Common myeloid progenitor, CD34-positive (primary cell): ENCODE measurements at regions not wholly inside any gene's neighbourhood (a gene's known extent, or its start where the extent isn't known, plus 50 kb on each side); places are given as distances from the start of the nearest gene placed in this dataset.

ENCODE experiments used
- CTCF ChIA-PET: fragments of 350-600 bp; sonication (Branson Sonifier 250); formaldehyde crosslinking; loops from one replicate; lab custom pipeline; 2021; ENCODE audit warnings: antibody characterized with exemption; lab: Charles Lee
- POLR2A ChIA-PET: fragments of 350-600 bp; sonication (Branson Sonifier 250); formaldehyde crosslinking; loops from one replicate; lab custom pipeline; 2021; ENCODE audit warnings: antibody characterized with exemption; lab: Charles Lee
- DNase-seq, 3 donors: peaks; one replicate each; pipeline versions ENCODE4 v3.0.0 to v3.0.0-alpha.2; 2013
- H3K27ac ChIP-seq, 2 experiments: 1 replicate in 1 of 2; 2 replicates in 1 of 2; pipeline ENCODE4 v1.7.0; 2013; ENCODE audit warnings: inconsistent platforms in 2 of 2, low read length in 2 of 2, mild to moderate bottlenecking in 2 of 2, low read depth in 1 of 2, moderate library complexity in 1 of 2; ENCODE audit not compliant: severe bottlenecking in 2 of 2, insufficient read depth in 1 of 2, poor library complexity in 1 of 2
- H3K27me3 ChIP-seq, 5 experiments: replicated peaks in 2 of 5; 1 replicate in 3 of 5; 2 replicates in 2 of 5; pipeline versions ENCODE4 v1.6.1 to v1.7.0; 2013; ENCODE audit warnings: low read length in 4 of 5, mild to moderate bottlenecking in 2 of 5, moderate library complexity in 2 of 5, inconsistent platforms in 1 of 5; ENCODE audit not compliant: insufficient read depth in 5 of 5, control insufficient read depth in 4 of 5
- H3K36me3 ChIP-seq, 4 experiments: 1 replicate in 2 of 4; 2 replicates in 2 of 4; pipeline versions ENCODE4 v1.6.1 to v1.7.0; 2013; ENCODE audit warnings: low read length in 3 of 4, control low read depth in 1 of 4, mild to moderate bottlenecking in 1 of 4; ENCODE audit not compliant: control insufficient read depth in 4 of 4, insufficient read depth in 4 of 4
- H3K4me1 ChIP-seq, 4 experiments: 1 replicate in 3 of 4; 2 replicates in 1 of 4; pipeline versions ENCODE4 v1.6.1 to v1.7.1; 2013; ENCODE audit warnings: low read length in 3 of 4, mild to moderate bottlenecking in 3 of 4, control low read depth in 1 of 4, inconsistent platforms in 1 of 4, moderate library complexity in 1 of 4; ENCODE audit not compliant: control insufficient read depth in 4 of 4, insufficient read depth in 4 of 4; ENCODE audit errors: control extremely low read depth in 1 of 4
- H3K4me3 ChIP-seq, 7 experiments: 1 replicate in 4 of 7; 2 replicates in 3 of 7; pipeline versions ENCODE4 v1.5.1 to v1.7.0; 2013; ENCODE audit warnings: mild to moderate bottlenecking in 7 of 7, low read length in 6 of 7, moderate library complexity in 6 of 7, inconsistent platforms in 2 of 7, low read depth in 2 of 7, control low read depth in 1 of 7; ENCODE audit not compliant: insufficient read depth in 4 of 7, control insufficient read depth in 1 of 7; ENCODE audit errors: extremely low read depth in 1 of 7
- H3K9me3 ChIP-seq, 5 experiments: 1 replicate in 4 of 5; 2 replicates in 1 of 5; pipeline versions ENCODE4 v1.6.1 to v1.7.1; 2013; ENCODE audit warnings: low read length in 4 of 5, mild to moderate bottlenecking in 2 of 5, inconsistent platforms in 1 of 5, low read depth in 1 of 5, moderate library complexity in 1 of 5; ENCODE audit not compliant: control insufficient read depth in 4 of 5, insufficient read depth in 2 of 5; ENCODE audit errors: control extremely low read depth in 1 of 5
- WGBS: methylation state at CpG from one replicate; pipeline ENCODE4 v1.1.5; 2013; ENCODE audit not compliant: insufficient coverage; 5-methylcytosine and 5-hydroxymethylcytosine counted together

DNA sequence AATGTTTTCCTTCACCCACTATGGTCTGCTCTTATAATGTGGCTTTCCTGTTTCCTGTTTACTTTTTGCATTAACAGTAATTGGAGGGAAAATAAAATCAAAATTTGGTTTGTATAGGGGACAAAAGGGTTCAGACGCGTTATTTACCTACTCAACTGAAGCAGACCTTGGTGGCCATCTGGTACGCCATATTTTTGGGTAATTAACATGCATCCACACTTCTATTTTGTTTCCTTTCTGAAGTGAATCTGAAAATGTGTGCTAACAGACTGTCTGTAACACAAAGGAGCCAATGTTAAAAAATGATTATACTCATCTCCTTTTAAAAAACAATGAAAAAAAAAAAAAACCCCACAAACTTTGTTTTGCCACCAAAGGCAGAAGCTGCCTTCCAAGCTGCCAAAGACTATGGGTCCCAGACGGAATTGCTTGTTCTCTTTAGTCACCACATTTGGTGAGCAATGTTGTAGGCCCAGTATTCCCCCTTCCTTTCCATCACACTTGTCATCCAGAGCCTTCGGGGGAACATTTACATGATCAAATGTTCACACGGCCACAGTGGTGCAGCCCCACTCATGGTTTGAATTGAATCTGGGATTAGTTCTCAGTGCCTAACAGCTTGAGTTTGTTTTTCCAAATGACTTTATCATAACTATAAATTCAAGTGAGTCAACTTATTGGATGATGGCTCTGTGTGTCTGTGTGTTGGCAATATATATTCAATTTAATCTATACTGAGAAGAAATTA, 323.7 kb upstream of the CD180 start:
- Histone ChIP-seq H3K4me1 (no peaks in the 10 kb centered on the region), H3K27ac (no peak overlapping the region), H3K36me3 (no peaks in the 10 kb centered on the region), H3K9me3 (no peaks in the 10 kb centered on the region), H3K27me3 (no peaks in the 10 kb centered on the region), H3K4me3 (no peak overlapping the region)
- WGBS, result 94% methylated on average over 3 of the region's 6 CpGs
- POLR2A ChIA-PET, result no interaction called here
- DNase-seq, result no peak
- CTCF ChIA-PET, result no interaction called here

DNA sequence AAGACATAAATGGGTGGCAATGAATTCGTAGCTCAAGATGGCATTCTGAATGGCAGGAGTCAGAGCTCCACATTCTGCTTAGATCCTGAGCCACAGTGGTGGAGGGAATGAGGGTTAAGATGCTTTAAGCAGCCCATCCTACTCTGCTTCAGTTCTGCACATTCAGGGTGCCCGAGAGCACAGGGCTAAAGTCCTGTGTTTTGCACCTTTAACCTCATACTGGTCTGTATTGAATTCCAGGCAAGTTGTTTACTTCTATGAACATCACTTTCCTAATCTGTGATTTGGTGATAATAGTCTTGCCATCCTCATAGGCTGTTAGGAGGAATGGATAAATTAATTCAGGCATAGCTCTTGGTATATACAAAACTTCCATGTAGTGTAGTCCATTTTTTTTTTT, 321.6 kb upstream of the CD180 start:
- no peaks in the 10 kb centered on the region for H3K27me3 ChIP-seq
- CTCF ChIA-PET, result no interaction called here
- H3K4me1 ChIP-seq, result no peaks in the 10 kb centered on the region
- no peak for DNase-seq
- no peaks in the 10 kb centered on the region for H3K9me3 ChIP-seq
- POLR2A ChIA-PET, result no interaction called here
- no CpG with 5 or more reads among the region's 2 CpGs for WGBS
- H3K36me3 ChIP-seq, result no peaks in the 10 kb centered on the region
- H3K27ac ChIP-seq, result no peak overlapping the region
- no peak overlapping the region for H3K4me3 ChIP-seq

DNA sequence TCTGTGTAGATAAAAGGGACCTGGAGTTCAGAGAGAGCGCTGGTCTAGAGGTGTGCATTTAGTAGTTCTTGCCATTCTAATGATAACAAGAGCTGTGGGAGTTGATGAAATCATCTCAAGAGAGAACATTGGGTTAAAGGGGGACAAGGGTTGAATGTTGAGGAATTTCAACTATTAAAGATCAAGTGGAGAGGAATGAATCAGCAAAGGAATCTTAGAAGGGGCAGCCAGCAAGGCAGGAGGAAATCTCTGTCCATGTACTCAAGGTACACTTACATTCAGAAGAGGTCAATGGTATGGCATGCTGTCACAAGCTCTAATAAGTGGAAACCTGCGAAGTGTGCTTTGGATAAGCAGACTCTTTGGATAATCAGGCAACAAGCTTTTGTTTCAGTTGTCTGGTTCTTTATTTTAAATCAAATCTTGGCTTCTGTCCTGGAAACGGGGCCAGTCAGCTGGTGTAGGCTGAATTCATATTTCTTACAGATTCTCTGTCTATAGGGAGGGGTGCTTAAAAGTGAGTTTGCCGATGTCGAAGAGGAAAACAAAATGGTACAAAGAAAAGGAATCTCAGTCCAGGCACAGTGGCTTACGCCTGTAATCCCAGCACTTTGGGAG, 320.5 kb upstream of the CD180 start:
- no peaks in the 10 kb centered on the region for H3K36me3 ChIP-seq
- DNase-seq, result no peak
- ChIA-PET POLR2A (no interaction called here), CTCF (no interaction called here)
- no peak overlapping the region for H3K27ac ChIP-seq
- H3K4me1 ChIP-seq, result no peaks in the 10 kb centered on the region
- no peaks in the 10 kb centered on the region for H3K9me3 ChIP-seq
- 82% methylated on average over 5 of the region's 6 CpGs for WGBS
- no peaks in the 10 kb centered on the region for H3K27me3 ChIP-seq
- H3K4me3 ChIP-seq, result no peak overlapping the region

DNA sequence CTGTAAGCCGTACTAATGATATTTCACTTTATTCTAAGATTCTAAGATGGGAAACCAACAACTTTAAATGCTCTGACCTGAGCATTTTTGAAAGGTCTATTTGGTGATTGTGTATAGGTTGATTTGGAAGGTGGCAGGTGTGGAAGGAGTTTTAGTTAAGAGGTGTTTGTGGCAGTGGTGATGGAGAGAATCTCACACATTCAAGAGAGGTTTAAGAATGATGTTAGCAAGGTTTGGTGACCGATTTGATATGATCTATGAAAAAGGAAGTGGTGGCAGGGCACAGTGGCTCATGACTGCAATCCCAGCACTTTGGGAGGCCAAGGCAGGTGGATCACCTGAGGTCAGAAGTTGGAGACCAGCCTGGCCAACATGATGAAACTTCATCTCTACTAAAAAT, 319.2 kb upstream of the CD180 start:
- H3K27me3 ChIP-seq, result no peaks in the 10 kb centered on the region
- ChIA-PET CTCF (no interaction called here), POLR2A (interaction anchor here (0.6 kb wide), 1 partner anchor 109 kb away, joined by 5 read pairs; no protein-coding TSS in a partner anchor)
- WGBS, result 80% methylated on average over 1 of the region's 2 CpGs
- H3K36me3 ChIP-seq, result no peaks in the 10 kb centered on the region
- H3K4me3 ChIP-seq, result no peak overlapping the region
- DNase-seq, result no peak
- H3K9me3 ChIP-seq, result no peaks in the 10 kb centered on the region
- no peaks in the 10 kb centered on the region for H3K4me1 ChIP-seq
- no peak overlapping the region for H3K27ac ChIP-seq

DNA sequence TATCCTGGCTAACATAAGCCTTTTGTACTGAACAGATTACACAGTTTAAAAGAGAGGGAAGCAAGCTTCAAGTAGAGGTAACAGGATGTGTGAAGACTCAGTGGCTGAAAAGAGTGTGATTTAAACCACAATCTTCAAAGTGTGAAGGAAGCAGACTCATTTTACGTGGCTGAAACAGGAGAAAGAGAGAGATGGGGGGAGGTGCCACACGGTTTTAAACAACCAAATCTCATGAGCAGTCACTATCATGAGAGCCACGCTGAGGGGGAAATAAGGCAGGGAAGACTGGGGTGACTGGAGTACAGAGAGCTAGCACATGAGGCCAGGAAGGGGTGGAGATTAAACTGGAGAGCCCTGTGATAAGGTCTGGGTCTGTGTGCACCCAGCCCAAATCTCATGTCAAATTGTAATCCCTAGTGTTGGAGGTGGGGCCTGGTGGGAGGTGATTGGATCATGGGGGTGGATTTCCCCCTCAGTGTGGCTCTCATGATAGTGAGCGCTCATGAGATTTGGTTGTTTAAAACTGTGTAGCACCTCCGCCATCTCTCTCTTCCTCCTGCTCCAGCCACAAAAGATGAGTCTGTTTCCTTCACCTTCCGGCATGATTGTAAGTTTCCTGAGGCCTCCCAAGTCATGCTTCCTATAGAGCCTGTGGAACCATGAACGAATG, 318.6 kb upstream of the CD180 start:
- H3K36me3 ChIP-seq, result no peaks in the 10 kb centered on the region
- H3K9me3 ChIP-seq, result no peaks in the 10 kb centered on the region
- CTCF ChIA-PET, result interaction anchor here (1.1 kb wide), 1 partner anchor 20 kb away, joined by 3 read pairs; no protein-coding TSS in a partner anchor
- no peak overlapping the region for H3K27ac ChIP-seq
- POLR2A ChIA-PET, result interaction anchor here (0.6 kb wide), 1 partner anchor 320 kb away, joined by 3 read pairs; no protein-coding TSS in a partner anchor
- WGBS, result 92% methylated on average over 5 of the region's 7 CpGs
- H3K4me1 ChIP-seq, result no peaks in the 10 kb centered on the region
- H3K4me3 ChIP-seq, result no peak overlapping the region
- DNase-seq, result no peak
- H3K27me3 ChIP-seq, result no peaks in the 10 kb centered on the region

DNA sequence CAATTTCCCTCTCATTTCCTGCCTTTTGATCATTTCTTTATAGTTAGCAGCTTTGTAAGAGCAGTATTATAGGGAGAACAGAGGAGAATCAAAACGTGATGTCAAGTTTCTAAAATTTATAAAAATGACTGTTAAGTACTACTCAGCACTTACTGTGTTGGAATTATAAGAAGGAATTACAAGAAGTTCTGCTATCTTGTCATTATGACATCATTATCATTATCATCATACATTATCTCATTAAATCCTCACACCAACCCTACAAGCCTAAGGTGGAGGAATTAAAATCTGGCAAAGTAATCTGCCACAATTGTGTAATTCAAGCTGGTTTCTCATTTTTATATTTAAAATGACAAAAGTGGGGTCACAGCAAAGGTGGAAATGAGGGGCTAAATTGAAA, 316.2 kb upstream of the CD180 start:
- H3K4me3 ChIP-seq, result no peak overlapping the region
- POLR2A ChIA-PET, result no interaction called here
- no peak for DNase-seq
- WGBS, result no CpG with 5 or more reads among the region's 1 CpG
- CTCF ChIA-PET, result no interaction called here
- H3K36me3 ChIP-seq, result no peaks in the 10 kb centered on the region
- H3K27ac ChIP-seq, result no peak overlapping the region
- peaks cover 0 to 3% (median 0%) of the 10 kb centered on the region in 5 experiments for H3K9me3 ChIP-seq
- H3K27me3 ChIP-seq, result no peaks in the 10 kb centered on the region
- H3K4me1 ChIP-seq, result no peaks in the 10 kb centered on the region

DNA sequence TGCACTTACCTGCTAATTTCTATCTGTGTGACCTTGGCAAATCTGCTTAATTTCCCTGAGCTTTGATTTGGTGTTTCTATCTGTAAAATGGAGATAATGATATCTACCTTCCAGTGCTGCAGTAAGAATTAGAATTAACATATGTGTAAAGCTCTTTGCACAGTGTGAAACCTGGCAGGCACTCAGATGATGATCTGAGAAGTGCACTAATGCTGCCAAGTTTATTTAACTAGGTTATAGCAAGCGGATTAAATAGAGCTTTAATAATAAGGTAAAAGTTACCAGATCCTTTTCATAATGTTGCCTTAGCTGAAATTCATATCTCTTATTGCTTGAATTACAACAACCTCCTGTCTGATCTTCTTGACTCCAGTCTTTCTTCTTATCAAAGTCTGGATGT, 315.3 kb upstream of the CD180 start:
- Histone ChIP-seq H3K4me1 (no peaks in the 10 kb centered on the region), H3K9me3 (peaks cover 0 to 3% (median 0%) of the 10 kb centered on the region in 5 experiments), H3K27me3 (no peaks in the 10 kb centered on the region), H3K27ac (no peak overlapping the region), H3K4me3 (no peak overlapping the region), H3K36me3 (no peaks in the 10 kb centered on the region)
- CTCF ChIA-PET, result no interaction called here
- POLR2A ChIA-PET, result no interaction called here
- WGBS, result no CpG with 5 or more reads among the region's 1 CpG
- no peak for DNase-seq
